D721Med (cell line): ENCODE measurements at regions not wholly inside any gene's neighbourhood (a gene's known extent, or its start where the extent isn't known, plus 50 kb on each side); places are given as distances from the start of the nearest gene placed in this dataset.

Source experiments
- DNase-seq: peaks from one replicate; pipeline ENCODE4 v3.0.0; 2011; ENCODE audit warnings: low spot score; ENCODE audit not compliant: insufficient read length
- FAIRE-seq: peaks from 2 replicates; lab custom pipeline; 2011; peaks lifted over from hg19 to GRCh38; lab: Jason Lieb, UNC
- CTCF ChIP-seq: IDR thresholded peaks from 2 replicates; pipeline ENCODE4 v1.5.1; 2012; ENCODE audit warnings: mild to moderate bottlenecking, control low read depth; ENCODE audit not compliant: insufficient read depth; ENCODE audit errors: missing control alignments

- FAIRE-seq (no peak), DNase-seq (no peak)
- no peak for TF ChIP-seq CTCF
Observed at GRCh38 chr5:167332309-167332708, 959.1 kb upstream of the WWC1 start.

- FAIRE-seq, result no peak
- TF ChIP-seq CTCF, result no peak
Observed at GRCh38 chr5:167336161-167336560, 955.3 kb upstream of the WWC1 start.

GRCh38 chr5:167339205-167339604, 952.2 kb upstream of the WWC1 start:
- DNase-seq (no peak), FAIRE-seq (no peak)
- no peak for TF ChIP-seq CTCF

More at GRCh38 chr5:167336161-167336560, 955.3 kb upstream of the WWC1 start:
- no peak for DNase-seq

- TF ChIP-seq CTCF, result no peak
- DNase-seq, result no peak
- FAIRE-seq, result no peak
Observed at GRCh38 chr5:167346461-167346860, 945.0 kb upstream of the WWC1 start.

- FAIRE-seq (peak; percentile 91), DNase-seq (no peak)
- no peak for TF ChIP-seq CTCF
Observed at GRCh38 chr5:167348251-167348926, 943.1 kb upstream of the WWC1 start.

GRCh38 chr5:167348980-167349379, 942.5 kb upstream of the WWC1 start:
- no peak for FAIRE-seq
- no peak for DNase-seq
- no peak for TF ChIP-seq CTCF

- DNase-seq (no peak), FAIRE-seq (no peak)
- TF ChIP-seq CTCF, result no peak
Observed at GRCh38 chr5:167351316-167351715, 940.1 kb upstream of the WWC1 start.
